ENCODE measurements at regions not wholly inside any gene's neighbourhood (a gene's known extent, or its start where the extent isn't known, plus 50 kb on each side); places are given as distances from the start of the nearest gene placed in this dataset.

GRCh38 chr11:129285402-129285786, 90.3 kb upstream of the BARX2 start:
- no peak for DNase-seq (ENCODE audit: low read depth)
- TF ChIP-seq CTCF (IDR thresholded peaks at IDR 0.05; ENCODE audit: control insufficient read depth, extremely low read depth, insufficient read depth) = no peak
- no peak overlapping the region for H3K4me3 ChIP-seq (ENCODE audit: low read depth, low read length)

- TF ChIP-seq CTCF (IDR thresholded peaks at IDR 0.05; ENCODE audit: control insufficient read depth, extremely low read depth, insufficient read depth) = no peak
- DNase-seq (ENCODE audit: low read depth) = no peak
Measured at GRCh38 chr11:129283141-129283540, 91.0 kb upstream of the ARHGAP32 start.

GRCh38 chr11:129282634-129283033, 90.5 kb upstream of the ARHGAP32 start:
- TF ChIP-seq CTCF (IDR thresholded peaks at IDR 0.05; ENCODE audit: control insufficient read depth, extremely low read depth, insufficient read depth) = no peak
- no peak for DNase-seq (ENCODE audit: low read depth)
- no peak overlapping the region for H3K4me3 ChIP-seq (ENCODE audit: low read depth, low read length)

More at GRCh38 chr11:129283141-129283540, 91.0 kb upstream of the ARHGAP32 start:
- no peak overlapping the region for H3K4me3 ChIP-seq (ENCODE audit: low read depth, low read length)

GRCh38 chr11:129281471-129282415, 89.6 kb upstream of the ARHGAP32 start:
- no peak for TF ChIP-seq CTCF (IDR thresholded peaks at IDR 0.05; ENCODE audit: control insufficient read depth, extremely low read depth, insufficient read depth)
- no peak for DNase-seq (ENCODE audit: low read depth)
- H3K4me3 ChIP-seq (ENCODE audit: low read depth, low read length) = no peak overlapping the region

GRCh38 chr11:129280027-129280811, 88.1 kb upstream of the ARHGAP32 start:
- TF ChIP-seq CTCF (IDR thresholded peaks at IDR 0.05; ENCODE audit: control insufficient read depth, extremely low read depth, insufficient read depth) = no peak

GRCh38 chr11:129279326-129280026, 87.4 kb upstream of the ARHGAP32 start:
- TF ChIP-seq CTCF (IDR thresholded peaks at IDR 0.05; ENCODE audit: control insufficient read depth, extremely low read depth, insufficient read depth) = peak; percentile 34
- peak; percentile 25 for DNase-seq (ENCODE audit: low read depth)
- peak overlapping the region; percentile 56 for H3K4me3 ChIP-seq (ENCODE audit: low read depth, low read length)

More at GRCh38 chr11:129280027-129280811, 88.1 kb upstream of the ARHGAP32 start:
- DNase-seq (ENCODE audit: low read depth) = no peak
- peak overlapping the region; percentile 56 for H3K4me3 ChIP-seq (ENCODE audit: low read depth, low read length)

Data from LNCaP clone FGC (cell line).